Stimulated activated naive CD8-positive, alpha-beta T cell treated with anti-CD3 and anti-CD28 coated beads, Interleukin-15, amount 100 ng/mL, for 72 hours (primary cell): ENCODE measurements at regions not wholly inside any gene's neighbourhood (a gene's known extent, or its start where the extent isn't known, plus 50 kb on each side); places are given as distances from the start of the nearest gene placed in this dataset.
A peak's percentile ranks its signal among the peaks of the same experiment; 100 is the strongest.

Source experiments
- ATAC-seq: fragments of 150-1000 bp; cut with Tn5 transposase; 2 replicates; pipeline ENCODE4 v1.10.0; 2021; ENCODE audit warnings: mild to moderate bottlenecking, moderate library complexity
- DNase-seq, 2 donors: peaks; one replicate each; pipeline ENCODE4 v3.0.0; 2021 to 2022
- H3K27ac Mint-ChIP-seq, 2 donors: one replicate each; pipeline ENCODE4 v1.8.0; 2022; ENCODE audit warnings: mild to moderate bottlenecking in 2 of 2, mixed read lengths in 2 of 2, moderate library complexity in 2 of 2
- H3K27me3 Mint-ChIP-seq: one replicate; pipeline ENCODE4 v1.8.0; 2022; ENCODE audit warnings: mixed read lengths
- H3K4me1 Mint-ChIP-seq: one replicate; pipeline ENCODE4 v1.8.0; 2022; ENCODE audit warnings: mild to moderate bottlenecking, mixed read lengths
- H3K4me3 Mint-ChIP-seq, 2 donors: one replicate each; pipeline ENCODE4 v1.8.0; 2022; ENCODE audit warnings: mild to moderate bottlenecking in 2 of 2, mixed read lengths in 2 of 2, moderate library complexity in 1 of 2
- H3K9me3 Mint-ChIP-seq, 2 donors: one replicate each; pipeline ENCODE4 v1.8.0; 2022; ENCODE audit warnings: mixed read lengths in 2 of 2

GRCh38 chr5:38207343-38207742 is 51.0 kb upstream of the EGFLAM start:
- Mint-ChIP-seq H3K27ac (no peak overlapping the region), H3K27me3 (peaks cover 14% of the 10 kb centered on the region), H3K9me3 (peaks cover 0 to under 1% of the 10 kb centered on the region in 2 donors), H3K4me1 (no peaks in the 10 kb centered on the region), H3K4me3 (no peak overlapping the region)
- ATAC-seq (no peak), DNase-seq (no peak)

GRCh38 chr5:38202741-38203140 is 55.6 kb upstream of the EGFLAM start:
- H3K27ac Mint-ChIP-seq: no peak overlapping the region
- peaks cover 14% of the 10 kb centered on the region for H3K27me3 Mint-ChIP-seq
- no peaks in the 10 kb centered on the region for H3K9me3 Mint-ChIP-seq
- ATAC-seq (no peak), DNase-seq (no peak)
- H3K4me3 Mint-ChIP-seq: no peak overlapping the region
- H3K4me1 Mint-ChIP-seq: no peaks in the 10 kb centered on the region

- no peaks in the 10 kb centered on the region for H3K4me1 Mint-ChIP-seq
- peaks cover 22% of the 10 kb centered on the region for H3K27me3 Mint-ChIP-seq
- ATAC-seq (no peak), DNase-seq (no peak)
- H3K27ac Mint-ChIP-seq: no peak overlapping the region
- H3K4me3 Mint-ChIP-seq: no peak overlapping the region
- H3K9me3 Mint-ChIP-seq: no peaks in the 10 kb centered on the region
These were observed 57.3 kb upstream of the EGFLAM start for GRCh38 chr5:38200872-38201557.

- no peak for ATAC-seq
- Mint-ChIP-seq H3K9me3 (no peaks in the 10 kb centered on the region), H3K27me3 (peaks cover 42% of the 10 kb centered on the region), H3K4me1 (no peaks in the 10 kb centered on the region), H3K27ac (no peak overlapping the region), H3K4me3 (no peak overlapping the region)
- DNase-seq: no peak
These were observed 61.2 kb upstream of the EGFLAM start for GRCh38 chr5:38197118-38197517.

- H3K4me3 Mint-ChIP-seq: no peak overlapping the region
- H3K27me3 Mint-ChIP-seq: peaks cover 42% of the 10 kb centered on the region
- DNase-seq: peak; percentile 37 to 58
- no peaks in the 10 kb centered on the region for H3K4me1 Mint-ChIP-seq
- H3K9me3 Mint-ChIP-seq: no peaks in the 10 kb centered on the region
- peak; percentile 39 for ATAC-seq
- H3K27ac Mint-ChIP-seq: no peak overlapping the region
These were observed 65.3 kb upstream of the EGFLAM start for GRCh38 chr5:38193015-38193581.

GRCh38 chr5:38191693-38192092 is 66.7 kb upstream of the EGFLAM start:
- ATAC-seq: no peak
- DNase-seq: no peak
- no peak overlapping the region for H3K4me3 Mint-ChIP-seq
- no peaks in the 10 kb centered on the region for H3K9me3 Mint-ChIP-seq
- no peaks in the 10 kb centered on the region for H3K4me1 Mint-ChIP-seq
- H3K27me3 Mint-ChIP-seq: peaks cover 36% of the 10 kb centered on the region
- no peak overlapping the region for H3K27ac Mint-ChIP-seq

GRCh38 chr5:38190111-38190510 is 68.2 kb upstream of the EGFLAM start:
- Mint-ChIP-seq H3K4me1 (no peaks in the 10 kb centered on the region), H3K27me3 (peaks cover 33% of the 10 kb centered on the region), H3K27ac (no peak overlapping the region), H3K9me3 (no peaks in the 10 kb centered on the region), H3K4me3 (no peak overlapping the region)
- no peak for ATAC-seq
- DNase-seq: no peak

- H3K9me3 Mint-ChIP-seq: no peaks in the 10 kb centered on the region
- no peak for ATAC-seq
- H3K27me3 Mint-ChIP-seq: peaks cover 29% of the 10 kb centered on the region
These were observed 69.3 kb upstream of the EGFLAM start for GRCh38 chr5:38189081-38189504.

GRCh38 chr5:38188591-38188990 is 69.8 kb upstream of the EGFLAM start:
- peaks cover 24% of the 10 kb centered on the region for H3K27me3 Mint-ChIP-seq
- no peak for ATAC-seq
- H3K4me3 Mint-ChIP-seq: no peak overlapping the region
- no peaks in the 10 kb centered on the region for H3K4me1 Mint-ChIP-seq
- no peak overlapping the region for H3K27ac Mint-ChIP-seq
- DNase-seq: no peak
- H3K9me3 Mint-ChIP-seq: no peaks in the 10 kb centered on the region

More at GRCh38 chr5:38189081-38189504, 69.3 kb upstream of the EGFLAM start:
- DNase-seq: no peak
- H3K4me3 Mint-ChIP-seq: no peak overlapping the region
- H3K4me1 Mint-ChIP-seq: no peaks in the 10 kb centered on the region
- H3K27ac Mint-ChIP-seq: no peak overlapping the region

GRCh38 chr5:38187532-38187931 is 70.8 kb upstream of the EGFLAM start:
- Mint-ChIP-seq H3K27ac (no peak overlapping the region), H3K27me3 (peaks cover 14% of the 10 kb centered on the region), H3K9me3 (no peaks in the 10 kb centered on the region), H3K4me3 (no peak overlapping the region), H3K4me1 (no peaks in the 10 kb centered on the region)
- ATAC-seq: no peak
- no peak for DNase-seq

GRCh38 chr5:38184627-38185026 is 73.7 kb upstream of the EGFLAM start:
- no peaks in the 10 kb centered on the region for H3K4me1 Mint-ChIP-seq
- no peak overlapping the region for H3K4me3 Mint-ChIP-seq
- no peak for DNase-seq
- peaks cover 11% of the 10 kb centered on the region for H3K27me3 Mint-ChIP-seq
- no peak for ATAC-seq
- H3K9me3 Mint-ChIP-seq: no peaks in the 10 kb centered on the region
- peak overlapping the region in 1 of 2 donors; percentile 34 for H3K27ac Mint-ChIP-seq

- Mint-ChIP-seq H3K27ac (no peak overlapping the region), H3K4me3 (no peak overlapping the region), H3K9me3 (no peaks in the 10 kb centered on the region), H3K27me3 (peaks cover 18% of the 10 kb centered on the region), H3K4me1 (no peaks in the 10 kb centered on the region)
- ATAC-seq: no peak
- no peak for DNase-seq
These were observed 75.4 kb upstream of the EGFLAM start for GRCh38 chr5:38182991-38183390.

- DNase-seq (no peak), ATAC-seq (no peak)
- H3K4me1 Mint-ChIP-seq: no peaks in the 10 kb centered on the region
- peaks cover 4 to 26% of the 10 kb centered on the region in 2 donors for H3K9me3 Mint-ChIP-seq
- H3K4me3 Mint-ChIP-seq: no peak overlapping the region
- no peaks in the 10 kb centered on the region for H3K27me3 Mint-ChIP-seq
- H3K27ac Mint-ChIP-seq: no peak overlapping the region
These were observed 90.3 kb upstream of the EGFLAM start for GRCh38 chr5:38168029-38168428.

- peaks cover 4 to 26% of the 10 kb centered on the region in 2 donors for H3K9me3 Mint-ChIP-seq
- no peak overlapping the region for H3K27ac Mint-ChIP-seq
- no peaks in the 10 kb centered on the region for H3K4me1 Mint-ChIP-seq
- H3K4me3 Mint-ChIP-seq: no peak overlapping the region
- no peak for ATAC-seq
- DNase-seq: no peak
- no peaks in the 10 kb centered on the region for H3K27me3 Mint-ChIP-seq
These were observed 90.8 kb upstream of the EGFLAM start for GRCh38 chr5:38167562-38167996.

- H3K27me3 Mint-ChIP-seq: no peaks in the 10 kb centered on the region
- no peaks in the 10 kb centered on the region for H3K4me1 Mint-ChIP-seq
- no peak overlapping the region for H3K4me3 Mint-ChIP-seq
- ATAC-seq (no peak), DNase-seq (no peak)
- H3K9me3 Mint-ChIP-seq: peaks cover 4 to 26% of the 10 kb centered on the region in 2 donors
- H3K27ac Mint-ChIP-seq: no peak overlapping the region
These were observed 91.5 kb upstream of the EGFLAM start for GRCh38 chr5:38166832-38167231.

- Mint-ChIP-seq H3K4me3 (no peak overlapping the region), H3K4me1 (no peaks in the 10 kb centered on the region), H3K27me3 (no peaks in the 10 kb centered on the region), H3K9me3 (peaks cover 4 to 26% of the 10 kb centered on the region in 2 donors), H3K27ac (no peak overlapping the region)
- ATAC-seq (no peak), DNase-seq (no peak)
These were observed 92.9 kb upstream of the EGFLAM start for GRCh38 chr5:38165435-38165834.
